NB4 (cell line): ENCODE measurements at regions not wholly inside any gene's neighbourhood (a gene's known extent, or its start where the extent isn't known, plus 50 kb on each side); places are given as distances from the start of the nearest gene placed in this dataset.

Source experiments
- DNase-seq: peaks from one replicate; pipeline ENCODE4 v3.0.0; 2010; ENCODE audit warnings: low read depth
- H3K4me3 ChIP-seq: one replicate; pipeline ENCODE4 v1.5.1; 2011; ENCODE audit warnings: mild to moderate bottlenecking, low read depth, low read length, moderate library complexity
- CTCF ChIP-seq: IDR thresholded peaks from one replicate; pipeline ENCODE4 v1.5.1; 2012; ENCODE audit warnings: low read depth, low read length
- MAX ChIP-seq: IDR thresholded peaks from 2 replicates; pipeline ENCODE4 v1.6.1; 2011; ENCODE audit warnings: low read depth, low read length
- MYC ChIP-seq: IDR thresholded peaks from 2 replicates; pipeline ENCODE4 v1.6.1; 2011; ENCODE audit warnings: low read depth, low read length
- POLR2A ChIP-seq: IDR thresholded peaks from 2 replicates; pipeline ENCODE4 v1.6.1; 2011; ENCODE audit warnings: mild to moderate bottlenecking; ENCODE audit not compliant: insufficient read length; ENCODE audit errors: extremely low read depth

GRCh38 chr6:77361018-77361417 is 102.3 kb downstream of the HTR1B start:
- H3K4me3 ChIP-seq, result no peak overlapping the region
- DNase-seq, result no peak
- TF ChIP-seq MAX, result no peak
- TF ChIP-seq CTCF, result no peak
- no peak for TF ChIP-seq POLR2A
- TF ChIP-seq MYC, result no peak

- DNase-seq, result no peak
- no peak overlapping the region for H3K4me3 ChIP-seq
- no peak for TF ChIP-seq MYC
- TF ChIP-seq POLR2A, result no peak
- no peak for TF ChIP-seq MAX
- TF ChIP-seq CTCF, result no peak
These were observed 106.5 kb downstream of the HTR1B start for GRCh38 chr6:77356821-77357220.

GRCh38 chr6:77354581-77354980 is 108.7 kb downstream of the HTR1B start:
- no peak for DNase-seq
- no peak overlapping the region for H3K4me3 ChIP-seq
- TF ChIP-seq MAX, result no peak
- TF ChIP-seq MYC, result no peak
- TF ChIP-seq POLR2A, result no peak
- no peak for TF ChIP-seq CTCF

GRCh38 chr6:77353129-77353528 is 110.2 kb downstream of the HTR1B start:
- no peak for DNase-seq
- TF ChIP-seq MAX, result no peak
- TF ChIP-seq POLR2A, result no peak
- H3K4me3 ChIP-seq, result no peak overlapping the region

GRCh38 chr6:77341058-77341986 is 122.0 kb downstream of the HTR1B start:
- no peak overlapping the region for H3K4me3 ChIP-seq
- DNase-seq, result no peak
- no peak for TF ChIP-seq MYC
- no peak for TF ChIP-seq CTCF
- TF ChIP-seq POLR2A, result no peak
- TF ChIP-seq MAX, result no peak

GRCh38 chr6:77340331-77340730 is 123.0 kb downstream of the HTR1B start:
- TF ChIP-seq CTCF, result no peak
- TF ChIP-seq MYC, result no peak
- TF ChIP-seq POLR2A, result no peak
- no peak for TF ChIP-seq MAX

More at GRCh38 chr6:77340331-77340730, 123.0 kb downstream of the HTR1B start:
- no peak for DNase-seq
- no peak overlapping the region for H3K4me3 ChIP-seq
